Left ventricle myocardium inferior (tissue), 1 donor: ENCODE measurements at regions not wholly inside any gene's neighbourhood (a gene's known extent, or its start where the extent isn't known, plus 50 kb on each side); places are given as distances from the start of the nearest gene placed in this dataset.

ENCODE experiments used
- DNase-seq: peaks from one replicate; pipeline ENCODE4 v3.0.0-alpha.2; 2020
- H3K27ac ChIP-seq: fragments of 200-600 bp; replicated peaks from 2 replicates; pipeline ENCODE4 v1.8.0; 2021
- H3K27me3 ChIP-seq: fragments of 200-600 bp; 2 replicates; pipeline ENCODE4 v1.8.0; 2021; ENCODE audit warnings: low read depth
- H3K36me3 ChIP-seq: fragments of 200-600 bp; 2 replicates; pipeline ENCODE4 v1.8.0; 2021
- H3K4me1 ChIP-seq: fragments of 200-600 bp; 2 replicates; pipeline ENCODE4 v1.8.0; 2021
- H3K4me3 ChIP-seq: fragments of 200-600 bp; 2 replicates; pipeline ENCODE4 v1.8.0; 2021; ENCODE audit warnings: mild to moderate bottlenecking, moderate library complexity
- H3K9me3 ChIP-seq: fragments of 200-600 bp; replicated peaks from 2 replicates; pipeline ENCODE4 v1.8.0; 2021
- intact Hi-C: fragments of 100-400 bp; cut with micrococcal nuclease; formaldehyde crosslinking; loops from one replicate; pipeline ENCODE4 v1.11.0; 2022
- TF ChIP-seq, protein P1 (sequence below): fragments of 200-600 bp; IDR thresholded peaks from 2 replicates; pipeline ENCODE4 v1.8.0; 2021; ENCODE audit warnings: antibody characterized with exemption, mild to moderate bottlenecking, borderline replicate concordance
- donor health status: DM: no; HTN: yes; CAD: no; lungs with severe emphysema.

DNA sequence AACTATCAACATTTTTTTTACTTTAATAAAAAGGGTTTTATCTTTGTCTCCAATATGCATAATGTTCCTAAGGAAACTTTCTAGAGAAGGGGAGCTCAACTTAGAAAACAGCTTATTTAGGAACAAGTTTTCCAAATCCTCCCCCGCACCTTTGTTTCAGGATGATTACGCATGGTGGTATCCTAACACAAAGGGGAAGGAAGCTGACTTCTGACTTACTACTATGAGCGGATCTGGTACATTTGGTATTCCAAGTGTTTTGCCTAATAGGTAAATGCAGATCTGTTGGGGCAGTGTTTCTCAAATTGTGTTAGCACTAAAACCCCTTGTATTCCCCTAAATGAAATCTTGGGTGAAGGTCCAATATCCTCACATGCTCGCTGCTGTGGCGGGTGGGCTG lies 229.3 kb upstream of the KLF14 start:
- Histone ChIP-seq H3K4me1 (peaks cover 71% of the 10 kb centered on the region), H3K4me3 (no peak overlapping the region), H3K36me3 (peaks cover 29% of the 10 kb centered on the region), H3K27ac (no peak overlapping the region), H3K27me3 (no peaks in the 10 kb centered on the region), H3K9me3 (no peaks in the 10 kb centered on the region)
- DNase-seq = no peak
- intact Hi-C loops = no loop called here
- TF ChIP-seq, protein P1, sequence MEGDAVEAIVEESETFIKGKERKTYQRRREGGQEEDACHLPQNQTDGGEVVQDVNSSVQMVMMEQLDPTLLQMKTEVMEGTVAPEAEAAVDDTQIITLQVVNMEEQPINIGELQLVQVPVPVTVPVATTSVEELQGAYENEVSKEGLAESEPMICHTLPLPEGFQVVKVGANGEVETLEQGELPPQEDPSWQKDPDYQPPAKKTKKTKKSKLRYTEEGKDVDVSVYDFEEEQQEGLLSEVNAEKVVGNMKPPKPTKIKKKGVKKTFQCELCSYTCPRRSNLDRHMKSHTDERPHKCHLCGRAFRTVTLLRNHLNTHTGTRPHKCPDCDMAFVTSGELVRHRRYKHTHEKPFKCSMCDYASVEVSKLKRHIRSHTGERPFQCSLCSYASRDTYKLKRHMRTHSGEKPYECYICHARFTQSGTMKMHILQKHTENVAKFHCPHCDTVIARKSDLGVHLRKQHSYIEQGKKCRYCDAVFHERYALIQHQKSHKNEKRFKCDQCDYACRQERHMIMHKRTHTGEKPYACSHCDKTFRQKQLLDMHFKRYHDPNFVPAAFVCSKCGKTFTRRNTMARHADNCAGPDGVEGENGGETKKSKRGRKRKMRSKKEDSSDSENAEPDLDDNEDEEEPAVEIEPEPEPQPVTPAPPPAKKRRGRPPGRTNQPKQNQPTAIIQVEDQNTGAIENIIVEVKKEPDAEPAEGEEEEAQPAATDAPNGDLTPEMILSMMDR = no peak

DNA sequence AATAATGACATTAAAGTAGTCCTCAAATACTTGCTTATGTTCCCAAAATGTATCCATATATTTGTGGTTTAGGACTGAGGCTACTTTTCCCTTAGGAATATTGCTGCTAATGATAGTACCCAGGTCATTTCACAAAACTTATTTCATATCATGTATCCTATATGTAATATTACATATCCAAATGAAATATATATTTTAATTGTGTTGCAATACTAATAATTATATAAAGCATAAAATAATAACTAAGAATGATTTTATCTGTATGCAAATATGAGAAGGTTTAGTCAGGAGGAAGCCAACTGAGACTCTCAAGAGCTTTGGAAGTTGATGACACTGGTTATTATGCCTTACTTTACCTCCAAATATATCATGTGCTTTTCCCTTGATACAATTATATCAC lies 231.5 kb upstream of the KLF14 start:
- Histone ChIP-seq H3K27ac (no peak overlapping the region), H3K4me1 (peaks cover 68% of the 10 kb centered on the region), H3K36me3 (peaks cover 21% of the 10 kb centered on the region), H3K4me3 (no peak overlapping the region), H3K9me3 (no peaks in the 10 kb centered on the region), H3K27me3 (no peaks in the 10 kb centered on the region)
- TF ChIP-seq, protein P1 = no peak
- intact Hi-C loops = no loop called here
- no peak for DNase-seq

DNA sequence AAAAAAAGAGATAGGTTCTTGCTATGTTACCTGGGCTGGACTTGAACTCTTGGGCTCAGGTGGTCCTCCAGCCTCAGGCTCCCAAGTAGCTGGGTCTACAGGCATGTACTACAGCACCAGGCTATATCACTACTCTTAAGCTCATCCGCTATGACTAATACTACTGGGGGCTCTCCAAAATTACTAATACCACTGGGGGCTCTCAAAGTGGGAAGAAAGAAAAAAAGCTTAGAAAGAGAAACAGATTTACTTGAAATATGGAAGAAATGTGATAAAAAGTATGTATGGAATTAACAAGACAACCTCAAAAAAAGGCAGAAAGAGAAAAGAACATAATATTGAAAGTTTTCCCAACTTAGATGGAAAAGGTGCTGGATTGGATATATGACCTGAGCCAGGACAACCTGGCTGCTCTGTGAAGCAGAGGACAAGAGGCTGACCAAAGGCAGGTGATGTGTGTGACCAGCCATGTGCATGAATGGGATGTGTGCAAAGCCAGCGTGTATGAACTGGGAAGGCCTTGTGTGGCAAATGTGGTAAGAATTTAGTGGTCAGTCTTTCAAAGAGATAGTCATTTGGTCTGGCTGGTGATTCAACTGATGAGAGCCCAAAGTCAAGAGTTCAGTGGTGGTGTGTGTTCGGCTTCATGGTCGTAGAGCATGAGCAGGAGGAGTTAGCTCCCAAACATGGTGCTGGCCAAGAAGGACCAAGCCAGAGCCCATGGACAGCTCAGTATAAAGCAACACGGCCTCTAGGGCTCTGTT lies 232.4 kb upstream of the KLF14 start:
- intact Hi-C loops = no loop called here
- Histone ChIP-seq H3K9me3 (no peaks in the 10 kb centered on the region), H3K4me1 (peaks cover 68% of the 10 kb centered on the region), H3K36me3 (peaks cover 21% of the 10 kb centered on the region), H3K4me3 (no peak overlapping the region), H3K27ac (no peak overlapping the region), H3K27me3 (no peaks in the 10 kb centered on the region)
- no peak for DNase-seq
- TF ChIP-seq, protein P1 = no peak

DNA sequence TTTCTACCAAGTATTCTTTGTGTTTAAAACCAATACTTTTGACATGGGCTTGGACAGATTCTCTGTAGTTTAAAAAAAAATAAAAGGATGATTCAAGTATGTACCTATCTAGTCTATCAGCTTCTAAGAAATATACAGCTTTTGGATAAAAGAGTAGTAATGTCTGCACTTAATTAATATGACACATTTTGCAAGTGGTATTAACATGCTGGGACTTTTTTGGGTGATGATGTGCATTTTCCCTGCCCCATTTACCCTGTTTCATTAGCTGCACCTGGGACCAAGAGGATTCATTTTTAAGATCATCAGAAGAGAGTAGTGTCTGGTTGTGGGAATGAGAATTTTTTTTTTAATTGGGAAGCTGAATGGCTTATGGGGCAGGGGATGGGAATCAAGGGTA lies 236.2 kb upstream of the KLF14 start:
- Histone ChIP-seq H3K4me1 (peaks cover 52% of the 10 kb centered on the region), H3K4me3 (no peak overlapping the region), H3K36me3 (peaks cover 30% of the 10 kb centered on the region), H3K27ac (peak overlapping the region; percentile 16), H3K27me3 (no peaks in the 10 kb centered on the region), H3K9me3 (peaks cover 8% of the 10 kb centered on the region)
- intact Hi-C loops = no loop called here
- TF ChIP-seq, protein P1 = no peak
- no peak for DNase-seq

DNA sequence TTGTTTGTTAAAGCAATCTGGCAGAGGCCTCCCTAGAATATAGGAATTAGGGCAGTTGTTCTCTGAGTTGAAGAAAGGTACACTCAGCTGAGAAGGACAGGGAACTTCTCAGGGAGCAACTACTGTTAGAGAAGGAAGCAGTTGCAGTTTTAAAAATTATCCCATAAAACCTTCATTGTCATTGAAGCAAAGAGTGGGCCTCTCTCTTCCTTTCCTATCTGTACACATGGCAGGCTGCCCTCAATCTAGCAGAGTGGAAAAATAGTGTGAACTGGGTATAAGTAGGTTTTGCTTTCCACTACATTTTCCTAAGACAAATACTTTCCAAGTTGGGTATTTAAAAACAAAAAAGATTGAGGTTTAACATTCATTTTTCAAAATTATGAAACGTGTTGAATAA lies 236.7 kb upstream of the KLF14 start:
- peak overlapping the region; percentile 16 for H3K27ac ChIP-seq
- intact Hi-C loops = no loop called here

More for the DNA sequence above, 236.7 kb upstream of the KLF14 start:
- Histone ChIP-seq H3K4me1 (peaks cover 57% of the 10 kb centered on the region), H3K36me3 (peaks cover 31% of the 10 kb centered on the region), H3K27me3 (no peaks in the 10 kb centered on the region), H3K9me3 (peaks cover 8% of the 10 kb centered on the region), H3K4me3 (no peak overlapping the region)
- TF ChIP-seq, protein P1 = no peak
- no peak for DNase-seq
